GM10266 (cell line): ENCODE measurements at regions not wholly inside any gene's neighbourhood (a gene's known extent, or its start where the extent isn't known, plus 50 kb on each side); places are given as distances from the start of the nearest gene placed in this dataset.

Source experiments
- DNase-seq: peaks from one replicate; pipeline ENCODE4 v3.0.0; 2012; ENCODE audit errors: extremely low spot score
- CTCF ChIP-seq: IDR thresholded peaks from 2 replicates; pipeline ENCODE4 v1.5.1; 2012; ENCODE audit warnings: mild to moderate bottlenecking, low read depth; ENCODE audit not compliant: control insufficient read depth, insufficient read depth; ENCODE audit errors: missing control alignments

GRCh38 chr13:105153611-105154010 lies 1381.9 kb downstream of the EFNB2 start:
- TF ChIP-seq CTCF: no peak

GRCh38 chr13:105151639-105152038 lies 1383.8 kb downstream of the EFNB2 start:
- no peak for TF ChIP-seq CTCF
- no peak for DNase-seq

More at GRCh38 chr13:105153611-105154010, 1381.9 kb downstream of the EFNB2 start:
- no peak for DNase-seq

DNA sequence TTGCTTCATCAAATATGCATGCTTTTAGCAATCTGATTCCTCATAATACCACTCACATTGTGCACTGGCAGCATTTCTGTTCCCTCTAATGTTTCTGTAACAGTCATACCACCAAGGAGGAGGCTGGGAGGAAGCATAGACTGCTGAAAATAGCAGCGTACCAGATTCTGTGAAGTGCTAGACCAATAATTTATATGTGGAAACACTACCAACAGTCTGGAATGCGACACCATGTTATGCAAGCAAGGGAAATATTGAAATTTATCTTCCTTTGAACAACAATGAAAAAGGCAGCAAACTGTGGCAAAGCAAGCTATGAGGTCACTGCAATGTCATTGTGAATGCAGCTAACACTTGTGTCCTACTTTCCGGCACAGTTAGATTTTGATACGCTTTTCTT lies 1388.0 kb downstream of the EFNB2 start:
- no peak for DNase-seq
- no peak for TF ChIP-seq CTCF

GRCh38 chr13:105144936-105145335 lies 1390.5 kb downstream of the EFNB2 start:
- no peak for DNase-seq
- no peak for TF ChIP-seq CTCF

DNA sequence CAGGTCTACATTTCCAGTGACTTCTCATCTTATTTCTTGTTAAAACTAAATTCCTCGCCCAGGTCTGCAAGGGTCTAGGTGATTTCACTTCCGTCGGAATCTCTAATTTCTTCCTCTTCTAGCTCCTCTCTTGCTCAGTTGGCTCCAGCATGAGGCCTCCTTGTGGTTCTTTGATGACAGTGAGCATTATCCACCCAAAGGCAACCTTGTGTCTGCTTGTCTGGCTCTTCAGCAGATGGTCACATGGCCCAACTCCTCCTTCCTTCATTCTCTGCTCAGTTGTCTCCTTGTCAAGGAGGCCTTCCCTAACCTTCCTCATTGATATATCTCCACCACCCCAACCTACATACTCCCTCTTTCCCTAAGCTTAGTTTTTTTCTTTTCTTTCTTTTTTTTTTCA lies 1391.4 kb downstream of the EFNB2 start:
- TF ChIP-seq CTCF: no peak
- DNase-seq: no peak

DNA sequence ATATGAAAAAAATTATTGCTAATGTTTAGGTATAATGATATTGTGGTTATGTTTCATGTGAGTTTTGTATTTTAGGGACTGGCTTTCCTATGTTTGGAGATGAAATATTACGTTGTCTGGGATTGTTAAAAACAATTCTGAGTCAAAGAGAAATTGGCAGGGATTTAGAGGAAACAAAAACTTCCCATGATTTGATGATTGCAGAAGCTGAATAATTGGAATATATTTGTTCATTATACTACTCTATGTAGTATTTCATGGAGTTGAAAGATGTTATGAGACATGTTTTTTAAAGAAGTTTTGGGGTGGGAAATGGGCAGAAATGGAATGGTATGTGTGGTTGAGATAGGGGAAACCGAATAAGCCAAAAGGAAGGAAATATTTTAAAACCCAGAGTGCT lies 1392.9 kb downstream of the EFNB2 start:
- TF ChIP-seq CTCF: no peak
- no peak for DNase-seq

GRCh38 chr13:105139380-105140285 lies 1395.8 kb downstream of the EFNB2 start:
- peak; percentile 61 for DNase-seq

More at GRCh38 chr13:105139380-105140285, 1395.8 kb downstream of the EFNB2 start:
- peak; percentile 45 for TF ChIP-seq CTCF
